ENCODE measurements at regions not wholly inside any gene's neighbourhood (a gene's known extent, or its start where the extent isn't known, plus 50 kb on each side); places are given as distances from the start of the nearest gene placed in this dataset.
"Not testable (repeated sequence)": the region's sequence is repeated elsewhere in the genome, so short reads cannot be mapped to it uniquely, and the experiment has no call there.

DNA sequence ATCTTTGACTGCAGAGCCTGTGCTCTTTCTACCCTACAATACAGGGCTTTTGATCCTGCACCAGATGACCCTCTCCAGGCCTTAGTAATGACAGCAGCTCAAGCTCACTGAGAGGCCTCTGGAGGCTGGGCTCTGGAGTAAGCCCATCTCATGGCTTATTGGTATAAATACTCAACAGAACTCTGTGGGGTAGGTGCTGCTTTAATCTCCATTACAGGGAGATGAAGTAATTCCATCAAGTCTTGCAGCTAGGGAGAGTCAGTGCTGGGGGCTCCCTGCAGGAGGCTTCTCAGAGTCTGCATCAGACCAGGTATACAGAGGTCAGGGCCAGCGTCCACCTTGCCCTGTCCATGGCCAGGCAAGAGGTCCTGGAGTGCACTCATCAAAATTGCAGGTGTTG lies 89.2 kb upstream of the SLC6A11 start:
- no peak overlapping the region for H3K27ac Mint-ChIP-seq
- peaks cover 35 to 75% (median 46%) of the 10 kb centered on the region in 3 donors for H3K27me3 Mint-ChIP-seq
- no peaks in the 10 kb centered on the region for H3K4me1 Mint-ChIP-seq
- H3K9me3 Mint-ChIP-seq: peaks cover 0 to 16% (median 3%) of the 10 kb centered on the region in 7 donors
- H3K36me3 Mint-ChIP-seq: peaks cover 0 to 18% of the 10 kb centered on the region in 2 donors
- ATAC-seq (ENCODE audit: low read depth in 2 of 2) (no peak), DNase-seq (no peak)
- H3K4me3 Mint-ChIP-seq: no peak overlapping the region

DNA sequence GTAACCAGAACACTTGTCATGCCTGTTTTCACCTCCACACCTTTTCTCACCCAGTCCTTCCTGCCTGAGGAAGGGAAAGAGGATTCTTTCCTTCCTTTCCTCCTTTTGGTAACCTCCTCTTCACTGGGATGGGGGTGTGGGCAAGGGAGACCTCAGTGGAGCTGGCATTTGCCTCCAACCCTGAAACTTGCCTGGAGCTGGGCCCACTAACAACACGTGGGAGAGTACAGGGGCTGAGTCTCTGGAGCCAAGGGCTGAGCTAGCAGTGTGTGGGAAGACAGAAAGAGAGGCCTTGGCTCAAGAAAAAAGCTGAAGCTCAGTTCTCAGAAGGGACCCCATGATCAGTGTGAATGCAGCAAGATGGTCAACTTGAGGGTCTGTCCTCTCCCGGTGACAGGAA lies 86.6 kb upstream of the SLC6A11 start:
- ATAC-seq (ENCODE audit: low read depth in 2 of 2) (no peak), DNase-seq (no peak)
- no peak overlapping the region for H3K4me3 Mint-ChIP-seq
- peaks cover 32 to 54% (median 39%) of the 10 kb centered on the region in 3 donors for H3K27me3 Mint-ChIP-seq
- no peaks in the 10 kb centered on the region for H3K4me1 Mint-ChIP-seq
- peak overlapping the region in 1 of 6 donors; percentile 60 for H3K27ac Mint-ChIP-seq
- H3K36me3 Mint-ChIP-seq: peaks cover 4 to 34% of the 10 kb centered on the region in 2 donors
- H3K9me3 Mint-ChIP-seq: peaks cover 12 to 43% (median 29%) of the 10 kb centered on the region in 7 donors

DNA sequence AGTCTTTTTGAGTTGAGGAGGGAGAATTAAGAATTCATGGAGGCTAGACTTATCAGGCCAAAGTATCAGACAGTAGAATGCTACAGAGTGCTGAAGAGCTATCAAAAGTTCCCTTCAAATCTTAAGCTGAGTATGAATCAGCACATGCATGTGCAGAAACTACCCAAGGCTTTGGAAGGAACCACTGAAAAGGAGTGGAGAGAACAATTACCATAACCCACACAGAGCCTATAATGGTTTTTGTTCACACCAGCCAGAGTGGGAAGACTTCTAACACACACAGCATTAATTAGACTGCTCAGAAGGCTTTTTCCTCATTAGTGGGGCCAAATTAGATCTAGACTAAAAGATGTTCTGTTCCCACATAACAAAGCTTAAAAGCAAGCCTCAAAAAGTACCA lies 83.7 kb upstream of the SLC6A11 start:
- no peak overlapping the region for H3K4me3 Mint-ChIP-seq
- DNase-seq: no peak
- H3K27me3 Mint-ChIP-seq: peaks cover 47 to 64% (median 48%) of the 10 kb centered on the region in 3 donors
- H3K27ac Mint-ChIP-seq: no peak overlapping the region
- H3K4me1 Mint-ChIP-seq: no peaks in the 10 kb centered on the region
- H3K9me3 Mint-ChIP-seq: peaks cover 12 to 45% (median 30%) of the 10 kb centered on the region in 7 donors
- peaks cover 4 to 34% of the 10 kb centered on the region in 2 donors for H3K36me3 Mint-ChIP-seq
- ATAC-seq (ENCODE audit: low read depth in 2 of 2): no peak

DNA sequence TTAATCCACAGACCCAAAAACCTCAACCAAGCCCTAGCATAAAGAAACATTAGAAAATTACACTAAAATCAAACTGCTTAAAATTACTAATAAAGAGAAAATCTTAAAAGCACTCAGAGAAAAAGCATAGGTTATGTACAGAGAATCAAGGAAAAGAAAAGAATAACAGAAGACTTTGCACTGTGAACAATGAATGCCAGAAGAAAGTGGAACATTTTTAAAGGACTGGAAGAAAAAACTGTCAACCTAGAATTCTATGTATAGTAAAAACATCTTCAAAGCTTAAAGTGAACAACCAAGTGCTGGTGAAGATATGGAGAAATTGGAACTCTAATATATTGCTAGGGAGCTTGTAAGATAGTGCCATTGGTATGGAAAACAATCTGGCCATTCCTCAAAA lies 82.7 kb upstream of the SLC6A11 start:
- peaks cover 12 to 45% (median 30%) of the 10 kb centered on the region in 7 donors for H3K9me3 Mint-ChIP-seq
- H3K27me3 Mint-ChIP-seq: peaks cover 51 to 64% (median 53%) of the 10 kb centered on the region in 3 donors
- H3K36me3 Mint-ChIP-seq: peaks cover 4 to 34% of the 10 kb centered on the region in 2 donors
- H3K4me1 Mint-ChIP-seq: peaks cover 0 to 3% (median 2%) of the 10 kb centered on the region in 3 donors
- no peak overlapping the region for H3K27ac Mint-ChIP-seq
- ATAC-seq (ENCODE audit: low read depth in 2 of 2): no peak
- DNase-seq: no peak
- H3K4me3 Mint-ChIP-seq: no peak overlapping the region

DNA sequence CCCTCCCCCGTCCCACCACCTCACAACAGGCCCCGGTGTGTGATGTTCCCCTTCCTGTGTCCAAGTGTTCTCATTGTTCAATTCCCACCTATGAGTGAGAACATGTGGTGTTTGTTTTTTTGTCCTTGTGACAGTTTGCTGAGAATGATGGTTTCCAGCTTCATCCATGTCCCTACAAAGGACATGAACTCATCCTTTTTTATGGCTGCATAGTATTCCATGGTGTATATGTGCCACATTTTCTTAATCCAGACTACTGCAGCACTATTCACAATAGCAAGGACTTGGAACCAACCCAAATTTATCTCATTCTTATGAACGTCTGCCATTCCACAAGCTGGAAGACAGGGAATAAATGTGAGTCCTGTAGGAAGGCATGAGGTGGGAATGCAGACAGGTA lies 79.6 kb upstream of the SLC6A11 start:
- Mint-ChIP-seq H3K4me1 (peaks cover 0 to 20% (median 12%) of the 10 kb centered on the region in 3 donors), H3K9me3 (peaks cover 10 to 35% (median 25%) of the 10 kb centered on the region in 7 donors), H3K27me3 (peaks cover 53 to 57% (median 53%) of the 10 kb centered on the region in 3 donors), H3K4me3 (peak overlapping the region in 1 of 8 donors; percentile 52), H3K36me3 (peaks cover 4 to 16% of the 10 kb centered on the region in 2 donors)
- ATAC-seq (ENCODE audit: low read depth in 2 of 2); DNase-seq; H3K27ac Mint-ChIP-seq: not testable (repeated sequence)

DNA sequence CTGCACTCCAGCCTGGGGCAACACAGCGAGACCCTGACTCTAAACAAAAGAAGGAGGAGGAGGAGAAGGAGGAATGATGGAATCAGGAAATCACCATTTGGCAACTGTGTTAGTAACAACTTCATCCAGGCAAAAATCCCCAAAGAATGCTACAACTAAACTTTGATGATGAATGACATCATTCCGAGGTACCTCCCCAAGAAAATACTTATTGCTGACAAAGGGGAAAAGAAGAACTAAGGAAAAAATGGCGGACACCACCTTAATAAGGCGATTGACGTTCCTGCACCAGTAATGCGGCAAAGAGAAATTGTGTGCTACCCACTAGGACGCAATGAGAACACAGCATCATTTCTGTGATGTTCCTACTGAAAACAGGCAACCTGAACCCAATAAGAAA lies 78.2 kb upstream of the SLC6A11 start:
- no peak for ATAC-seq (ENCODE audit: low read depth in 2 of 2)
- H3K27ac Mint-ChIP-seq: no peak overlapping the region
- peaks cover 0 to 20% (median 12%) of the 10 kb centered on the region in 3 donors for H3K4me1 Mint-ChIP-seq
- H3K27me3 Mint-ChIP-seq: peaks cover 59 to 63% (median 61%) of the 10 kb centered on the region in 3 donors
- peaks cover 4 to 11% of the 10 kb centered on the region in 2 donors for H3K36me3 Mint-ChIP-seq
- DNase-seq: no peak
- peaks cover 6 to 22% (median 16%) of the 10 kb centered on the region in 7 donors for H3K9me3 Mint-ChIP-seq
- H3K4me3 Mint-ChIP-seq: peak overlapping the region in 4 of 8 donors; percentile 22 to 78 (median 37)

DNA sequence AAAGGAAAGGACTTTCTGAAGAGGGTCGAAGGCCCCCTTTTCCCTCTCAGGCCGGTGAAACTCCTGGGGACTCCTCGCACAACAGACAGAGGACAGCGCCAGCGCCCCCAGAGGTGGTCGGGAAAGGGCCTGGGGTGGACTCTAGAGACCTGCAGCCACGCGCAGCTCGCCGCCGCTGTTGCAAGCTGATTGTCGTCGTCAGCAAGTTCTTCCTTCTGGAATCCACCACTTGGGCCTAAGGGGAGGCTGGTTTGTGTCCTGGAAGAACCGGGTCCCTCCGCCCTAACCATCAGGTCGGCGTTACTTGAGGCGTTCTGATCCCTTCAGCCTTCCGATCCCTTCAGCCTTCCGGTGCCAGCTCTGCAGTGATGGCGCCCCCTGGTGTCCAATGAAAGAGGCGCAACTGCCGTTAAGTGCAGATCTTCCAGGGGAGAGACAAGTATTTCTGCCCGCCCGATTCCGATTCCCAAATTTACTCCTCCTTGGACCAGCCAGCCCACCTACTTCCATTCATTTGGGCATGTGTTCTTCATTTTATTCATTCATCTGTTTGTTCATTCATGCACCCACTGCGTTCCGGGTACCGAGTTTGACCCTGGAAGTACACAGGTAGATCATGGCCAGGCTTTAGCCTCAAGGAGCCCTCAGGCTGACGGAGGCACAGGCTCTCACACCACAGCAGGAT lies 77.2 kb upstream of the SLC6A11 start:
- Mint-ChIP-seq H3K4me3 (peak overlapping the region in 7 of 8 donors; percentile 10 to 85 (median 78)), H3K27ac (peak overlapping the region in 2 of 6 donors; percentile 3 to 52), H3K9me3 (peaks cover 2 to 11% (median 7%) of the 10 kb centered on the region in 7 donors), H3K36me3 (peaks cover 4 to 5% of the 10 kb centered on the region in 2 donors), H3K27me3 (peaks cover 65 to 74% (median 70%) of the 10 kb centered on the region in 3 donors), H3K4me1 (peaks cover 0 to 20% (median 12%) of the 10 kb centered on the region in 3 donors)
- DNase-seq: peak; percentile 56
- ATAC-seq (ENCODE audit: low read depth in 2 of 2): peak; percentile 72 to 74

DNA sequence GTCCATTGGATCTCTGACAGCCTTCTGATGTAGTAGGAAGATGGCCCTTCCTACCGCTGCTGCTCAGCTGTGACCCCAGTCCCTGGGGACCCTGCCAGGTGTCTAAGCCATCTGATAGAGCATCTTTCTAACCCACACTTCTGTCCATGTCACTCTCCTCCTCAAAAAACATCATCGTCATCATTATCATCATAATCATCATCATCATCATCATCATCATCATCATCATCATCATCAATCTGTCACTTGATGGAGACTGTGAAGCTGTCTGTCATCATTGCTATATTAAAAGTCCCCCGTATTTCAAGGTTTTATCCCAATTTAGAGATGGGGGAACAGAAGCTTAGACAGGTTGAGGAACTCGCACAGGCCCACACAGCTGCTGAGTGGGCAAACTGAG lies 75.1 kb upstream of the SLC6A11 start:
- Mint-ChIP-seq H3K27ac (no peak overlapping the region), H3K4me3 (no peak overlapping the region), H3K4me1 (peaks cover 0 to 20% (median 12%) of the 10 kb centered on the region in 3 donors), H3K27me3 (peaks cover 48 to 71% (median 56%) of the 10 kb centered on the region in 3 donors), H3K9me3 (no peaks in the 10 kb centered on the region), H3K36me3 (no peaks in the 10 kb centered on the region)
- DNase-seq: no peak
- ATAC-seq (ENCODE audit: low read depth in 2 of 2): no peak

DNA sequence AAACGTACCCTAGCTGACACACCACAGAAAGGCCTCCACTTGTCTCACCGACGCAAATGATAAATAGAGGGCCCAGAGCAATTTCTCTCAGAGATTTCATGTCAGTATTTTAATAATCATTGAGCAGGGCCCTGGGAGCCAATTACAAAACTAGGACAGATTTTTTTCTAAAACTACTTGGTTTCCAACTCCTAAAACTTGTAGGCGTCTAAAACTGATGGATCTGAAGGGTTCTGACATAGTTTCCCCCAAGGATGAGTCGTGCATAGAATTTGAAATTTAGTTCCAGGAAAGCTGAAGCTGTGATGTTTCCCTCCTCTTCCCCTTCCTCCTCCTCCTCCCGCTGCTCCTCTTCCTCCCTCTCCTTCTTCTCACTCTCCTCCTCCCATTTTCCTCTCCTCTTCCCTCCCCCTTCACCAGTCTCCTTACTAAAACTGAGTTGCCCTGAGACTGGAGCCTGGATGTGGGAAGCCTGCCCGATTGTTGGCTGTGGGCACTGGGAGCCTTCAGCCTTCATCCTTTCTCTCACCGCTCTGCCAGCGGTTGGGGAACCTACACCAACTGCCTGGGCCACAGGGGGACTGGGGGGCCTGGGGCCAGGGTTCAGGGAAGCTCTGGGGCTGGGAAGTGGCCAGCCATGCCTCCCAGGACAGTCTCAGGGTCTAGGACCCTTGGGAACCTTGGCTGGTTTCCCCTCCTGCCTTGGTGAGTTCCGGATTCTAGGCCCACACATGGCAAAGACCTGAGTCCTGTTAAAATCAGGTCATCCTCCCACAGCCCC lies 73.9 kb upstream of the SLC6A11 start:
- peaks cover 0 to 20% (median 12%) of the 10 kb centered on the region in 3 donors for H3K4me1 Mint-ChIP-seq
- H3K27ac Mint-ChIP-seq: no peak overlapping the region
- no peak for ATAC-seq (ENCODE audit: low read depth in 2 of 2)
- peaks cover 46 to 75% (median 50%) of the 10 kb centered on the region in 3 donors for H3K27me3 Mint-ChIP-seq
- no peaks in the 10 kb centered on the region for H3K9me3 Mint-ChIP-seq
- H3K36me3 Mint-ChIP-seq: no peaks in the 10 kb centered on the region
- no peak for DNase-seq
- H3K4me3 Mint-ChIP-seq: no peak overlapping the region

DNA sequence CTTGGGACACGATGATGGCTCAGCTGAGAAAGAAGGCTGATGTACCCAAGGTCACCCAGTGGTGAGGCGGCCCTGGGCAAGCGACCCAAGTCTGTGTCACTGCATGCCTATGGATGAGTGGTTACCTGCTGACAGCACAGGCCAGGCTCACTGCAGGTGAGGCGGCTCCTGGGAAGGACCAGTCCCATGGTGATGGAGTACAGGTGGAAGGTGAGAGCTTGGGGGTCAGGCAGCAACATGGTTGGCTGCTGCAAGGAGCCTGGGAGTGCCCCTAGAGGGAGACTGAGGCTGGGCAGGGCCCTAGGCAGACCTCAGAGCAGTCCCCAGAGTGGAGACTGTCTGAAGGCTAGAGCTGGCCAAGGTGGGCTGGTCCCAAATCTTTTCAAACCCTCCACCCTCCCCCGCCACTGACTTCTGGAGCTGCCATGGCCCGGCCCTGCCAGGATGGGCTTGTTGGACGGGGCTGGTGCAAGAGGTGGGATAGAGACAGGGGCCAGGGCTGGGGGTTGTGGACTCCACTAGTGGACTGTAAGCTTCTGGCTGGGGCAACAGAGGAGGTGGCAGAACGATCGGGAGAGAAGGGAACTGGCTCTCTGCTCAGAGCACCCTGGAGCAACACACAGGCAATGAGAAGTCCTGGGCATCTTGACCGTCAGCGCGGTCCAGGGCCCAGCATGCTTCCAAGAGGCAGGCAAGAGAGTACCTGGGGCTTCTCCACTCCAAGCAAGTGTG lies 72.5 kb upstream of the SLC6A11 start:
- Mint-ChIP-seq H3K27ac (peak overlapping the region in 1 of 6 donors; percentile 41), H3K9me3 (peaks cover 0 to 9% (median 0%) of the 10 kb centered on the region in 7 donors), H3K36me3 (no peaks in the 10 kb centered on the region), H3K4me3 (no peak overlapping the region), H3K27me3 (peaks cover 40 to 65% (median 43%) of the 10 kb centered on the region in 3 donors), H3K4me1 (peaks cover 0 to 15% (median 8%) of the 10 kb centered on the region in 3 donors)
- DNase-seq: no peak
- ATAC-seq (ENCODE audit: low read depth in 2 of 2): no peak

DNA sequence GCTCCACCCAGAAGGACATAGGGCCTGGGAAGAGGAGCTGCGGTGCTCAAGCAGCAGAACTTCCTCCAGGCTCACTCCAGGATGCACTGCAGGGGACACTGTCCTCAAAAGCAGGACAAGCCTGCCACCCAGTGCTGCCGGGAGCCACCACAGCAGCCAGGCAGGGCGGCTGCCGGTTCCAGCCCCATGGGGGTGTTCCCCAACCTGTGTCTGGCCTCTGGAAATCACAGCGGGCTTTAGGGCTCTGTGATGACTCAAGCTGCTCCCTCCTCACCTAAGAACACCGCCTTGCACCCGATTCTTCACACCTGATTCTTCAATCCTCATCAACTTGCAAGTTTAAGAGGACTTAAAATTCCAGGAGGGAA lies 71.9 kb upstream of the SLC6A11 start:
- ATAC-seq (ENCODE audit: low read depth in 2 of 2) (no peak), DNase-seq (no peak)
- peaks cover 0 to 9% (median 0%) of the 10 kb centered on the region in 7 donors for H3K9me3 Mint-ChIP-seq
- peaks cover 0 to 9% (median 2%) of the 10 kb centered on the region in 3 donors for H3K4me1 Mint-ChIP-seq
- H3K36me3 Mint-ChIP-seq: no peaks in the 10 kb centered on the region
- H3K27me3 Mint-ChIP-seq: peaks cover 39 to 62% (median 43%) of the 10 kb centered on the region in 3 donors
- H3K27ac Mint-ChIP-seq: peak overlapping the region in 1 of 6 donors; percentile 41
- H3K4me3 Mint-ChIP-seq: no peak overlapping the region

DNA sequence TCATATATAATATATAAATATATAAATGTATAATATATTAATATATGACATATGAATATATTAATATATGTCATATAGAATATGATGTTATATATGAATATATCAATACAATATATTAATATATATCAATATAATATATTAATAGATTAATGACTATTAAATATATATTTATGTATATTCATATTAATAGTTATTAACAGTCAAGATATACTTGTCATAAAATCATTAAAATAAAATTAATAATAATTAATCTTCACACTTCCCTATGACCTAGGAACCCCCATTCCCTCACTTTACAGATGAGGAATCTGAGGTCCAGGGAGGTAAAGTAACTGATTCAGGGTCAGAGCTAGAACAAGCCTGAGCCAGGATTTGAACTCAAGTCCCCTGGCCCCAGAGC lies 70.6 kb upstream of the SLC6A11 start:
- DNase-seq: no peak
- no peaks in the 10 kb centered on the region for H3K36me3 Mint-ChIP-seq
- H3K9me3 Mint-ChIP-seq: peaks cover 0 to 9% (median 0%) of the 10 kb centered on the region in 7 donors
- no peak overlapping the region for H3K4me3 Mint-ChIP-seq
- H3K27ac Mint-ChIP-seq: no peak overlapping the region
- no peak for ATAC-seq (ENCODE audit: low read depth in 2 of 2)
- H3K27me3 Mint-ChIP-seq: peaks cover 29 to 52% (median 32%) of the 10 kb centered on the region in 3 donors
- peaks cover 0 to 5% (median 0%) of the 10 kb centered on the region in 3 donors for H3K4me1 Mint-ChIP-seq

DNA sequence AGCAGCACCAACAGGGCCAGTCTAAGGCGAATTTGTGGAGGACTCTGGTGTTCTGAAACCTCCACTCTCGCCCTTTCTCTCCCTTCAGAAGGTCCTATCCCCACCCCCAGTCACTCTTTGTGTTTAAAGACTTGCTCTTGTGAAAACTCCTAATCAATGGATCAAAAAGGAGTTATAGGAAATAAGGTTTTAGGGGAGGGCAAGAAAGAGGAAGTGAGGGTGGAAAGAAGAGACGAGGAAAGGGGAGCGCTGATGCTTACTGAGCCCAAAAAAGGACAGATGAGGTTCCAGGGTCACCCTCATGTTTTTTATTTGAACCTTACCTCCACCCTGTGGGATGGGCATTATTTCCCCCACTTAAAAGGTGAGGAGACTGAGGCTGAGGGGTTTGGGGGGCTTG lies 70.0 kb upstream of the SLC6A11 start:
- DNase-seq: no peak
- Mint-ChIP-seq H3K27me3 (peaks cover 23 to 46% (median 26%) of the 10 kb centered on the region in 3 donors), H3K4me3 (no peak overlapping the region), H3K27ac (no peak overlapping the region), H3K36me3 (no peaks in the 10 kb centered on the region), H3K9me3 (peaks cover 0 to 9% (median 0%) of the 10 kb centered on the region in 7 donors), H3K4me1 (no peaks in the 10 kb centered on the region)
- ATAC-seq (ENCODE audit: low read depth in 2 of 2): no peak

Data from naive B cell (primary cell).